ENCODE measurements at regions not wholly inside any gene's neighbourhood (a gene's known extent, or its start where the extent isn't known, plus 50 kb on each side); places are given as distances from the start of the nearest gene placed in this dataset.

- H3K36me3 Mint-ChIP-seq, result no peaks in the 10 kb centered on the region
- H3K4me3 Mint-ChIP-seq, result no peak overlapping the region
- DNase-seq, result no peak
- no peak overlapping the region for H3K27ac Mint-ChIP-seq
- no peaks in the 10 kb centered on the region for H3K27me3 Mint-ChIP-seq
- H3K4me1 Mint-ChIP-seq, result peaks cover 9% of the 10 kb centered on the region
- H3K9me3 Mint-ChIP-seq, result peaks cover 1% of the 10 kb centered on the region
Observed at GRCh38 chr13:51518827-51519226, 65.4 kb upstream of the WDFY2 start.

GRCh38 chr13:51519771-51520216, 64.5 kb upstream of the WDFY2 start:
- Mint-ChIP-seq H3K36me3 (no peaks in the 10 kb centered on the region), H3K4me3 (no peak overlapping the region), H3K9me3 (peaks cover 1% of the 10 kb centered on the region), H3K27ac (no peak overlapping the region), H3K27me3 (no peaks in the 10 kb centered on the region), H3K4me1 (peaks cover 9% of the 10 kb centered on the region)
- no peak for DNase-seq

GRCh38 chr13:51520524-51520923, 63.7 kb upstream of the WDFY2 start:
- Mint-ChIP-seq H3K36me3 (no peaks in the 10 kb centered on the region), H3K4me3 (no peak overlapping the region), H3K27ac (no peak overlapping the region), H3K27me3 (no peaks in the 10 kb centered on the region), H3K4me1 (peaks cover 9% of the 10 kb centered on the region), H3K9me3 (peaks cover under 1% of the 10 kb centered on the region)
- DNase-seq, result no peak

- no peaks in the 10 kb centered on the region for H3K36me3 Mint-ChIP-seq
- no peak overlapping the region for H3K4me3 Mint-ChIP-seq
- H3K9me3 Mint-ChIP-seq, result no peaks in the 10 kb centered on the region
- peaks cover 9% of the 10 kb centered on the region for H3K4me1 Mint-ChIP-seq
- H3K27me3 Mint-ChIP-seq, result no peaks in the 10 kb centered on the region
- peak; percentile 12 for DNase-seq
- H3K27ac Mint-ChIP-seq, result peak overlapping the region; percentile 62
Observed at GRCh38 chr13:51523082-51523518, 61.2 kb upstream of the WDFY2 start.

- Mint-ChIP-seq H3K27ac (no peak overlapping the region), H3K9me3 (peaks cover 2% of the 10 kb centered on the region), H3K36me3 (no peaks in the 10 kb centered on the region), H3K27me3 (no peaks in the 10 kb centered on the region), H3K4me3 (no peak overlapping the region), H3K4me1 (peaks cover 5% of the 10 kb centered on the region)
- no peak for DNase-seq
Observed at GRCh38 chr13:51524312-51524711, 60.0 kb upstream of the WDFY2 start.

GRCh38 chr13:51524829-51525566, 59.3 kb upstream of the WDFY2 start:
- H3K27ac Mint-ChIP-seq, result no peak overlapping the region
- no peak overlapping the region for H3K4me3 Mint-ChIP-seq
- peaks cover 5% of the 10 kb centered on the region for H3K4me1 Mint-ChIP-seq
- peaks cover 2% of the 10 kb centered on the region for H3K9me3 Mint-ChIP-seq
- no peak for DNase-seq
- no peaks in the 10 kb centered on the region for H3K27me3 Mint-ChIP-seq
- H3K36me3 Mint-ChIP-seq, result no peaks in the 10 kb centered on the region

- Mint-ChIP-seq H3K27ac (no peak overlapping the region), H3K27me3 (no peaks in the 10 kb centered on the region), H3K4me1 (peaks cover 5% of the 10 kb centered on the region), H3K9me3 (peaks cover 2% of the 10 kb centered on the region), H3K4me3 (no peak overlapping the region), H3K36me3 (no peaks in the 10 kb centered on the region)
- no peak for DNase-seq
Observed at GRCh38 chr13:51525567-51526167, 58.6 kb upstream of the WDFY2 start.

GRCh38 chr13:51526202-51526601, 58.1 kb upstream of the WDFY2 start:
- no peak overlapping the region for H3K4me3 Mint-ChIP-seq
- DNase-seq, result no peak
- no peaks in the 10 kb centered on the region for H3K27me3 Mint-ChIP-seq
- peaks cover 5% of the 10 kb centered on the region for H3K4me1 Mint-ChIP-seq
- peaks cover 7% of the 10 kb centered on the region for H3K9me3 Mint-ChIP-seq
- peaks cover under 1% of the 10 kb centered on the region for H3K36me3 Mint-ChIP-seq
- H3K27ac Mint-ChIP-seq, result no peak overlapping the region

GRCh38 chr13:51532736-51533197, 51.5 kb upstream of the WDFY2 start:
- no peaks in the 10 kb centered on the region for H3K27me3 Mint-ChIP-seq
- peaks cover 25% of the 10 kb centered on the region for H3K4me1 Mint-ChIP-seq
- H3K9me3 Mint-ChIP-seq, result peaks cover 16% of the 10 kb centered on the region
- no peak overlapping the region for H3K4me3 Mint-ChIP-seq
- no peak for DNase-seq
- peak overlapping the region; percentile 59 for H3K27ac Mint-ChIP-seq
- peaks cover 3% of the 10 kb centered on the region for H3K36me3 Mint-ChIP-seq

GRCh38 chr13:51534041-51534817, 50.0 kb upstream of the WDFY2 start:
- peaks cover 3% of the 10 kb centered on the region for H3K36me3 Mint-ChIP-seq
- no peak overlapping the region for H3K27ac Mint-ChIP-seq
- no peak overlapping the region for H3K4me3 Mint-ChIP-seq
- no peaks in the 10 kb centered on the region for H3K27me3 Mint-ChIP-seq
- H3K4me1 Mint-ChIP-seq, result peaks cover 29% of the 10 kb centered on the region
- H3K9me3 Mint-ChIP-seq, result peaks cover 15% of the 10 kb centered on the region
- peak; percentile 39 for DNase-seq

Data from activated naive CD8-positive, alpha-beta T cell treated with anti-CD3 and anti-CD28 coated beads for 36 hours (primary cell).